Right renal cortex interstitium (tissue), 3 donors: ENCODE measurements at regions not wholly inside any gene's neighbourhood (a gene's known extent, or its start where the extent isn't known, plus 50 kb on each side); places are given as distances from the start of the nearest gene placed in this dataset.

Source experiments
- DNase-seq, 3 donors: peaks; one replicate each; pipeline ENCODE4 v3.0.0-alpha.2; 2013; ENCODE audit warnings: low read depth in 3 of 3, low spot score in 2 of 3

DNA sequence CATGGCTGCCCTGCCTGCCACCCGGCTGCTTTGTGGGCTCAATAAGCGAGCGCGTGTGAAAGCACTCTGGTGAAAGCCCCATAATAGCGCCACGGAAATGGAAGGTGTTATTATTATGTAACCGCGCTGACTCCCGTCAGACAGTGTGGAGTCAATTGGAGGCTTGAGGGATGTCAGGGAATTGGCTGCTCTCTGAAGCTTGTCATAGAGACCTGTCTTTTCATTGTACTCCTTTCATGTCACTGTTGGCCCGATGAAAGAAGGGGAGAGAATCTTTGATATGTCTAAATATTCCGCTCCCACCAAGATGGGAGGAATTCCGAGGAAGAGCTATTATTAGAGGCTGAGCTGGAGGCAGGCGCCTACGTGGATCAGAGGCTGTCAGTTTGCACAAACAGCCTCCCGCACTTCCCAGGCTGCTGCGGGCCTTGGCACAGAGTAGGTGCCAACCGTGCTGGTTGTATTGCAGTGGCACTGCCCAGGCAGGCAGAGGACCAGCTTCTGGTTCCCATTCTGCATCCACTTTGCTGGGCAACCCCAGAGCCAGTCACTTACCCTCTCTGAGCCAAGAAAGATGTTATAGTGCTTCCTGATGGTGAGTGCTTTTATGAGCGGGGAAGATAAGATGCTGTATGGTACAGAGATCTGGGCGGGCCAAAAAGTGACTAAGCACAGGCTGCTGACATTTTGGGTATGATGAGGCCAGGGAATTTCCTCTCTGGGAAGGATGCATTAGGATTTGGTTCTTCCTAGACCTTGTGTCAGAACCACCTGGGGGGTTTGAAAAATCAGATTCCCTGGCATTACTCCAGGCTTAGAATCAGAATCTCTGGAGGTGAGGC lies 151.4 kb downstream of the RPS24 start:
- no peak for DNase-seq

DNA sequence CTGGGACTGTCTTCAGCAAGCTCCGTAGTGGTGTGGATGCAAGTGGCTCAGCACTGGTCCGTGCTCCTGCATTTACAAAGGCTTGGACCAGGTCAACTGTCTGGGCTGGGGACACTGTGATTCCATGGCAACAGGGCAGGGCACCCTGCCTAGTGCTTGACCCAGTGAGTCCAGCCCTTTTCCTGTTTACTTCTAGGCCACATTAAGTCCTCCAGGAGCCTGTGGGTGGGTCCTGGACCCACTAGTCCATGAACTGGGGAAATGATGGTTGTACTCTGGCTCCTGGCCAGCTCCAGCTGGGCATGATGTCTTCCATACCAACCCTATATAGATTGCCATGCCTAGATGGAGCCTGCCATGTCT lies 152.0 kb downstream of the RPS24 start:
- no peak for DNase-seq

DNA sequence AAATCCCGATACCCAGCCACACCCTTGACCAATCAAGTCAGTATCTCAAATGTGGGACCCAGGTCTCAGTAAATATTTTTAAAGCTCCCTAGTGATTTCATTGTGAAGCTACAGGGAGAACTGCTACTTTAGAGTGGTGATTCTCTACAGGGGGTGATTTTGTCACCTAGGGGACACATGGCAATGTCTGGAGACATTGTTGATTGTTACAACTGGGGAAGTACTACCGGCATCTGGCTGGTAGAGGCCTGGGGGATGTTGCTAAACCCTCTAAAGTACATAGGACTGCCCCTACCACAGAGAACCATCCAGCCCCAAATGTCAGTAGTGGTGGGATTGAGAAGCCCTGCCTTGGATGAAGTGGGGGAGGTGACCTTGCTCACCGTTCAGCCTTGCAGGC lies 152.9 kb downstream of the RPS24 start:
- no peak for DNase-seq

DNA sequence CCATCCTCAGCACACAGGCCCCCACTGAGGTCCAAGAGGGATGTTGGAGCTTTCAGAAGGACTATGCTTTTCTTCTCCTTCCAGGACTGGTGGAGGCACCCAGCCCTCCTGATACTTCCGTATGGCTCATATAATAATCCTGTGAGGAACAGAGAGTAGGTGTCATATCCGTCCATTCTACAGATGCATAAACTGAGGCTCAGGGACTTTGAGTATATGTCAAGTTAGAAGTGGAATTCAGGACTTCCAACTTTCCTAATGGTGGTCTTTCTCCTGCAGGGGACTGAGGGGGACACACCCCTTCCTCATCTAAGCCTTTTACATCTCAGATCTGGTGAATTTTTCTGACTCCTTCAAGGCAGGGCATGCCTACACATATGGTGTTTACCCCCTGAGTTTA lies 153.7 kb downstream of the RPS24 start:
- no peak for DNase-seq

DNA sequence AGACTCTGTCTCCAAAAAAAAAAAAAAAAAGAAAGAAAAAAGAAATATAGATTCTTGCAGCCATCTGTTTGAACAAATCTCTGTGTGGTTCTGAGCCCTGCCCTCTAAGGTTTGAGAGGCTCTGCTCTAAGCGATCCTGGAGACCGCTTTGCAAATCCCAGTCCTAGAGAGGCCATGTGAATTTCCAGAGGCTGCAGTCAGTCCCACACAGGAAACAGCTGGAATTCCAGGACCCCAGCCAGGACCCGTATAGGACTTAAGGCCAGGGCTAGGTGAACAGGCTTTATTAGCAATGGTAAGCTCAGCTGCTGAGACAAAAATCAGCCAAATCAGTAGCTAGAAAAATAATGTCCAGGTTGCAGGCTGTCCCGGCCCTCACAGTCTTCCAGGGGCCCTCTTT lies 154.8 kb downstream of the RPS24 start:
- no peak for DNase-seq

DNA sequence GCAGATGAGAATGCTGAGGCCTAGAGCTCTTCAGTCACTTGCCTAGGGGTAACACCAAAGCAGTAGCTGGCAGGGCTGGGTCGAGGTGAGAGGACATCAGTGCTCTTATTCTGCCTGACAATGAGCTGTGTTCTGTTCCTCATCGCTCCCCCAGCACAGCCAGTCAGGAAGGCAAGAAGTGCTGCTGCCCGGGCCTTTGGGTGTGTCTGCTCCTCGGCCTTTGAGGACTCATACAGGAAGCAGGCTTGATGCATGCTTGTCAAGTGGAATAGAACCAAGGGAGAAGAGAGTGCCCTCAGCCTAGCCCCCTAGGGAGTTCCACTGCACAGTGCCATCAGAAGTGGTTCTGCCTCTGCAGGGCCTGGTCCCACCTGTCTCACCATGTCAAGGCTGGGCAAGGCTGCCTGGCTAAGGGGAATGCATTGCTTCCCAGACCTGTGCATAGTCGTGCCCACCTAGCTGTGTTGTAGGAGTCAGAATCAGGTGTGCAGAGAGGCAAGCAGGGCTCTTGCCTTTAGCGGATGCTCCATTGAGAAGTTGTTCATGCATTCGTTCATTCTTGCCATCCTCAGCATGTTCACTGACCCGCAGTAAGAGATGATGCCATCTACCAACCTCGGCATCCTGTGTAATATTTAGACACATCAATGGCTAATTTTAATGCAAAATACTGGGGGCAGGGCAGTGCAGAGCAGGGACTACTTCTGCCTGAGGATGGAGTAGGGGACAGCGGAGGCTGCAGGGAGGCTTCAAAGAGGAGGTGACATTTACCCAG lies 156.6 kb downstream of the RPS24 start:
- DNase-seq = no peak

DNA sequence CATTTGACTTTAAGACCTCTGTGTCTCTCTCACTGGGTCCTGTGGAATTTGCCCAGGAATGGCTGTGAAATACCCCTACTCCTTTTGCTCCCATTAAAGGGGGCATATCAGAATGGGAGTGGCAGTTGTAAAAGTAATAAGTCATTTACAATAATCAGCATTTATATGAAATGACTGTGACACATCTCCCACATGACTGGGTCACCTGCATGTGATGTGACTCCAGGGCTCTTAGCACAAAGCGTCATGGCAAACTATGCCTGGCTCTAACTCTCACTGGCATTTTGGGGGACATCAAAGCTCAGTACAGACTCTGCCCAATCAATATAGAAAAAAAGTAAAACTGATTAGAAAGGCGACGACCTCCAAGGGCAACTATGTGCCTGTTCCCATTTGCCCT lies 157.6 kb downstream of the RPS24 start:
- DNase-seq = no peak

DNA sequence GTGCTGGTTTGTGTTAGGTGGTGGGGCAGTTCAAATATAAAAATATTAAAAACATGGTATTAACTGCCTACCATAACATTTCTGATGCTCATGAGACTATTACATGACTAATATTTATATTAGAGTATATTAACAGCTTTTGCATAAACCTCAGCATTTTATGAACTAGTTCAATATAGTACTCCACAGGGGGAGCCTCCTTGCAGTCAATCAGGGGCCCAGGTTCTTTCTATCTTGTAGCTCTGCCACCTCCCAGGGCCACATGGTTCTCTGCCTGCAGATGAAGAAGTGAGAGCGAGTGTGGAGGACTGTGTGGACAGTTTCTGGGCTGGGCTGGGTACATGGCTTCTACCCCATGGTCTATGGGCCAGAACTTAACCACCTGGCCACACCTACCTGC lies 159.5 kb downstream of the RPS24 start:
- DNase-seq = no peak

DNA sequence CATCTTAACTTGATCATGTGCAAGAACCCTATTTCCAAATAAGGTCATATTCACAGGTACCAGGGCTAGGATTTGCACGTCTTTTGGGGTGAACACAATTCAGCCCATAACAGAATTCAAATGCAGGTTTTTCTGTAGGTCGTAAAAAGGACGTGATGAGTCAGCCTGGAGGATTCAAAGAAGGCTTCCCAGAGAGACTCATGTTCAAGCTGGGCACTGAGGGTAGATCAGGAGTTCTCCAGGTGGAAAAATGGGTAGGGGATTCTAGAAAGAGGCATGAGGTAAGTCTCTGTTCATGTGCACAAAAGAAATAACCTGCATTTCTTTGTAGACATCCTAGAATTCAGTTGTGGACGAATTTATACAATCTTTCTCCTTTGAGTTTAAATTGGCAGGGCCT lies 160.4 kb downstream of the RPS24 start:
- no peak for DNase-seq

DNA sequence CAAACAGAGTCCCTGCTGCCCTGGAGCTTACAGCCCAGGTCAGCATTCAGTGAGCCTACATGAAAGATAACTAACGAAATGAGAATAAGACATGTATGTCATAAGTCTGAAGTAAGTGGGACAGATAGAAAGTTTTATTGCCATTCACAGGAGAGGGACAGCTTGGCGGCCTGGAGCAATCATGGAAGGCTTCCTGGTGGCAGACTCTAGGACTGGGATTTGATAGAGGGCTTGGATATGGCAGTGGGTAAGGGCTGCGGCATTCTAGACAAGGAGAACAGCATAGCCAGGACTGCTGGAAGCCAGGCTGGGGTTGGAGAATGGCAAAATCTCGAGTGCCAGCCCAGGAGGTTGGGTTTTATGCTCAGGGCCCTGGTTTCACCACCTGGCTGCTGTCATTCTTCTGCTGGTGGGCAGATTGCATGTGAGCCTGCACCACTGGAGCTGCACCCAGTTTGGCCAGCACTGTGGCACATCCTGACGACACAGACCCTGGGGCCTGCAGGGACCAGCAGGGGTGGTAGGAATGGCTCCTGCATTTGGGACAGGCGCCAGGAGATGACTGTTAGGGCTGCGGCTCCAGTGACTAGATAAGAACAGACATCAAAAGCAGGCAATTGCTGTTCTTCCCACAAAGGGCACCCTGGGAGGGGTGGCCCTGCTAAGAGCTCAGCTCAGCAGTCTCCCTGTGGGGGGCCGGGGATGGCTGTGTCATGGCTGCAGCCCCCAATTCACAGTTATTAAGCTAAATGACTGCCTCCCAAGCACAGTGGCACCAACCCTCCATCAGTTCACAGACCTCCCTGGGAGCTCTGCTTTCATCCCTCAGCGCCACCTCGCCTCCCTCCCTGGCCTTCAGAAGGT lies 161.1 kb downstream of the RPS24 start:
- DNase-seq = no peak

DNA sequence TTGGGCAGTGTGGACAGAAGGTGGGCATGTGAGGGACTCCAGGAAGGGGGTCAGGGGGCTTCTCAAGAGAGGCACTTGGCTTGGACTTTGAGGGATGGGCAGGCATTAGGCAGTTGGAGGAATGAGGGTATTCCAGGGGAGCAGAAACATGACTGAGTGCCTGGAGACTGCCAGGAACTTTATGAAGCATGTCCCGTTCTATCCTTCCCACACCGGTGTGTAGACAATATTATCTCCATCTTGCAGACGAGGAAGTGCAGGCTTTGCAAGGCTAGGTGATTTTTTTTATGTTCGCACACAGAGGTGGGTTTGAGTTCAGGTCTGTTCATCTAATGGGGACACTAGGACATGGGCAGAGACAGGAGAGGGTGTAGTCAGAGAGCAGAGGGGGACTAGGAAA lies 162.7 kb downstream of the RPS24 start:
- DNase-seq = no peak

DNA sequence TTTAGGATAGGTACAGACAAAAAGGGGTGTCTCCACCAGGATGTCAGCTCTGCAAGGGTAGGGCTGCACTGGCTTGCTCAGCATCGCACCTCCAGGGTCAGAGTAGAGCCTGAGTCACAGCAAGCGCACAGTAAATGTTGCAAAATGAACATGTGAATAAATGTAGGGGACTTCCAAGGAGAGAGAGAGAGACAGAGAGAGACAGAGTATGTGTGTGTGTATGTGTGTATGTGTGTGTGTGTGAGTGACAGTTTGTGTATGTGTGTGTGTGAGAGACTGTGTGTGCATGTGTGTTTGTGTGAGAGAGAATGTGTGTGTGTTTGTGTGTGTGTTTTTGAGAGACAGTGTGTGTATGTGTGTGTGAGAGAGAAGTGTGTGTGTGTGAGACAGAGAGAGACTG lies 163.3 kb downstream of the RPS24 start:
- DNase-seq = no peak

DNA sequence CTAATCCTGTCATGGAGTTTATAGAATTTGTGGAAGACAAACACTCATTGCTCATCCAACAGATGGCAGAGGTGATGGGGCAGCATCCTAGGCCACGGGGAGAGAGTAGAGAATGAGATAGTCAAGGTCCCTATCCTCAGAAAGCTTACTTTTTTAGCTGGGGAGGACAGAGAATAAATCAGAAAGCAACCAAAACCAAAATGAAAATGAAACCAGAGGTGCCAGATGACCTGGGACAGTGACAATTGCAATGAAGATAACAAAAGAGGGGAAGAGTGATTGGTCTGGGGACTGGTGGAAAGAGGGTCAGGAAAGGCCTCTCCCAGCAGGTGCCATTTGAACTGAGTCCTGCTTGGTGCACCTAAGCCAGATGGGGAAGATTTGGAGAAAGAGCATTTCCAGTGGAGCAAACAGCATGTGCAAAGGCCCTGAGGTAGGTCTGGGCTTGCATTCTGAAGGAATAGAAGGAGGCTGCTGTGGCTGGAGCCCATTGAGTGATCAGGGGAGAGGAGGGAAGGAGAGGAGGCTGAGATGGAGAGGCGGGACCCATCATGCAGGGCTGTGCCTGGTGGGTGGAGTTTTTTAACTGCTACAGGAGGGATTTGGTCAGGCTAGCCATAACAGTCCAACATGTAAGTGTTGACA lies 164.1 kb downstream of the RPS24 start:
- no peak for DNase-seq

DNA sequence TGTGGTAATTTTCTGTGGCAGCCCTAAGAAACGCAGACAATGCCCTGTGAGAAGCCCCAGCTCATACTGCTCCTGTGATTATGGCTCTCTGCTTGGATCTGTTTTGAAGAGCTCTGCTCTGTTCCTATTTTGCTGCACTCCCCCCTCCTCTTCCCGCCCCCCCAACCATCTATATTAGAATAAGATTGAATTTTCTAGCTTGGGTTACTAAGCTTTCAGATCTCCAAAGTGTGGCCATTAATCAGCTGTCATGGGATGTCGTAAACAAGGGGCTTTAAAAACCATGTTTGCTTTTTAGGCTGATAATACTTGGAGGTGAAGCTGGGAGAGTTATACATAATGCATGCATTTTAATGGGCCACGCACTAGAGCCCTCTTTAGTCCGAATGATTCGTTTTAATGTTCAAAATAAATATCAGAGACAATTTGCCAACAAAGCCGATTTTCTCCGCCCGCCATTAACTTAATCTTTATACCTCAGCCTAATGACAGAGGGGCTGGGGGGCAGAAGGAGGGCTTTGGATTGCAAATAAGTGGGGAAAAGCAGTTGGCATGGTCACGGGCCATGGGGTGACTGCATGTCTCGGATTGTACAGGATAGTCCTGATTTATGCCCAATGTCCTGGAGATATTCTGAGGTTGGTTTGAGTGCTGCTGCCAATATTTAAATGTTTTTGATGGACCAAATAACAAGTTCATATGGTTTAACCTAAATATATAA lies 165.5 kb downstream of the RPS24 start:
- peak; percentile 41 to 60 (median 42) for DNase-seq

DNA sequence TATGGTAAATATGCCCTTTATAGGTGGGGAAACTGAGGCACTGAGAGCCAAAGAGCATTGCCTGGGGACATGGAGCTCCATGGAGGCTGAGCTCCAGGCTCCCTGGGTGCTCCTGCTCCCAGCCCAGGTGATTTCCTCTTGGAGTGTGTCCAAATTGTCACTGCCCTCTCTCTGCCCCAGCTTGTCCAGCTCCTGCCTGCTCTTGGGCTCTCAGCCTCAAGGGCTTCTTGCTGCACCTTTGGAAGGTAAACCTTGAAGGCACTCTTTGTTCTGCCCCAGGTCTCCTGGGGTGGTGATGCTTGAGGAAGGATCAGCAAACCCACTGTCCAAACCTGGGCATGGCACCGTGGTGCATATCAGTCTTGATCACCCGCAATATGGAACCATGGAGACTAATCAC lies 166.1 kb downstream of the RPS24 start:
- no peak for DNase-seq

DNA sequence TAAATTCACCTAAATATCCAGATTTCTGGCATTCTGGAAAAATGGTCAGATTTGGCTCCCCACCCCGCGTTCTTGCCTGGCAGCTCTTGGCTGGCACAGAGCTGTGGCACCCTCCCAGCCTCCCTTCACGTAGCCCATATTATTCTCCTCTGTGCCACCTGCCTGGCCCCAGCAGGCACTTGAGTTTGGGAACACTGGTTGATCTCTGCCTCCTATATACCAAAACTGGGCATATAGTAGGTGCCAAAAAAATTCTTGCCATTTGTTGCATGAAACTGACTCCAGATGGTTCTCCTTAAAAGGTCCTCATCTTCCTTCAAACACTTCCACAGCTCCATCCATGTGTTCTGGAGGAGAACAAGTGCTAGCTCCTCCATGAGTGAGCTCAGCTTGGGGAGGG lies 167.0 kb downstream of the RPS24 start:
- no peak for DNase-seq

DNA sequence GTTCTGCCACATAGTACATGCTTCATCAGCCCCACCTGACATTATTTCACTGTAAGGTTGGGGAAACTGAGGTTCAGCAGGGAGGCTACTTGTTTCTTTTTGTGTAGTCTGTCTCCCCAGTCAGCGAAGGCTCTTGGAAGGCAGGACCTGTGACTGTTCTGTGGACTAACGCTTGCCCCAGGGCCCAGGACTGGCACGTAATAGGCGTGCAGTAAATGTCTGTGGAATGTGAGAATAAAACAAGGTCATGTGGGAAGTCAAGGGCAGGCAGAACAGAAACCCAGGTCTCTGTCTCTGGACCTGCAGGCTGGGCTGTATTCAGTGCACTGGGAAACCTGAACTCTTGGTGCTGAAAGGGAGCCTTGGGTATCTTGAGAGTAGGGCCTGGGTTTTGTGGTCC lies 168.7 kb downstream of the RPS24 start:
- no peak for DNase-seq

DNA sequence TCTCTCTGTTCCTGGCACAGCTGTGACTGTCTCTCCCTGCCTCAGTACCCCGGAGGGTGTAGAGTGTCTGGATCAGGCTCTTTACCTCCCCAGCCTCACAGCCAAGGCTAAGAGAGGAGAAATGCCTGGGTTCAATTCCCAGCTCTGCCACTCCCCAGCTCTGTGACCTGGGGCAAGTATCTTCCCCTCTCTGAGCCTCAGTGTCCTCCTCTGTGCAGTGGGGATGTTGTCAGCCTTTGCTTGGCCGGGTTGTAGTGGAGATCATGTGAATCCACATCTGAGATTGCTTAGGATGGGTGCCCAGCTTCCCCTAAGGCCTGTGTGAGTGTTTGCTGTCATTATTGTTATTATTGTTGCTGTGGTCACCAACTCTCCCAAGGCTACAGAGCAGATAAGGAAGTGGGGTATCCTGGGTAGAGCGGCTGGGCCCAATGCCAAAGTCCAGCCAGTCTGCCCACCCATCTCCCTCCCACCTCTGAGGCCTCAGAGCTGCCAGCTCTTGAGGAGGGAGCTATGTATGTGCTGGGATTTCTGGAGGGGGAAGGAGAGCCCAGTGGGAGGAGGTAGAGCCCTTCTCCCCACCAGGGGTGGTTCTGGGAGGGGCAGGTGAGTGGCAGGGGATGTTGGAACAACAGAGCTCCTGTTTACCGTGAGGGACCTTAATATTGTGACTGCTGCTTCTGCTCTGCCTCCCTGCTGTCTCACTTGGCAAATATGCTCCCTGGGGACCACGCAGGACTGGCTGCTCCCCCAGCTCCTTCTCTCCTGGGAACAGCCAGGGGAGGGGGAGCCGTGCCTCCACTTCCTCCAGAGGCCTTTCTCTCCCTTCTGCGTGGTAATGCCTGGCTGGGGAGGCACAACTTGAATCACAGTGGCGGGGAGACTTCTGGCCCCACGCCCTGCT lies 170.5 kb downstream of the RPS24 start:
- DNase-seq = no peak

DNA sequence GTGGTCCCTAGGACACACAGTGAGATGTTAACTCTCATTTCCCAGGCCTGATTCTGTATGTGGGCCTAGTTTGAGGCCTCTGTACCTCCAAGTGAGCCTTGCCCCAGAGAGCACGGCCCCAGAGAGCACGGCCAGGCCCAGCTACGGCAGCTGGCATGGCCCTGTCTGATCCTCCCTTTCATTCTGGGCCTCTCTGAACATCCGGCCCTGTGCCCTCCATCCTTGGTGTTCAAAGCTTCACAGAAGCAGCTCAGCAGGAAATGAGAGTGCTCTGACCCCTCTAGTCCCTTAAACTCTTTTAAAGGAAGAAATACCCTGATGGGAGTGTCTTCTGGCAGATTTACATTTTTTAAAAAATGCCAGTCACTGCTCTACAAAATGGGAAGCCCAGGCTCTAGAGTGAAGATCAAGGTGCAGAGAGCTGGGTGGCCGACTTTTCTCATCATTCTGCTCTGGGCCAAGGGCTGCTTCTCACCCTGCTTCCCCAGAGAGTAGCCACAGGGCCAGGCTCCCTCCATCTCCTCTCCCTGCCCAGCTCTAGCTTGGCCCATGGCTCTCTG lies 171.9 kb downstream of the RPS24 start:
- DNase-seq = no peak
